AG09319 (cell line): ENCODE measurements at regions not wholly inside any gene's neighbourhood (a gene's known extent, or its start where the extent isn't known, plus 50 kb on each side); places are given as distances from the start of the nearest gene placed in this dataset.

Experiments used
- DNase-seq: peaks from one replicate; pipeline ENCODE4 v3.0.0-alpha.2; 2010; ENCODE audit warnings: low read depth; ENCODE audit errors: extremely low read depth
- CTCF ChIP-seq: IDR thresholded peaks from 2 replicates; pipeline ENCODE4 v1.5.1; 2011; ENCODE audit warnings: low read depth, mild to moderate bottlenecking, inconsistent platforms, low read length, moderate library complexity

- DNase-seq = no peak
- TF ChIP-seq CTCF = no peak
Observed at GRCh38 chr11:42077794-42078193, 618.3 kb upstream of the LRRC4C start.

- no peak for DNase-seq
- TF ChIP-seq CTCF = no peak
Observed at GRCh38 chr11:42085736-42086135, 626.3 kb upstream of the LRRC4C start.

GRCh38 chr11:42093541-42093940 is 634.1 kb upstream of the LRRC4C start:
- no peak for TF ChIP-seq CTCF
- DNase-seq = no peak

GRCh38 chr11:42098075-42098474 is 638.6 kb upstream of the LRRC4C start:
- no peak for DNase-seq
- no peak for TF ChIP-seq CTCF

GRCh38 chr11:42112866-42113265 is 653.4 kb upstream of the LRRC4C start:
- DNase-seq = no peak

GRCh38 chr11:42114927-42115326 is 655.5 kb upstream of the LRRC4C start:
- DNase-seq = no peak
- TF ChIP-seq CTCF = no peak

More at GRCh38 chr11:42112866-42113265, 653.4 kb upstream of the LRRC4C start:
- TF ChIP-seq CTCF = no peak

GRCh38 chr11:42138454-42138853 is 679.0 kb upstream of the LRRC4C start:
- DNase-seq = no peak
- no peak for TF ChIP-seq CTCF
